Smooth muscle cell (in vitro differentiated cells): ENCODE measurements at regions not wholly inside any gene's neighbourhood (a gene's known extent, or its start where the extent isn't known, plus 50 kb on each side); places are given as distances from the start of the nearest gene placed in this dataset.

Source experiments
- DNase-seq: peaks from one replicate; lab custom pipeline; 2025; ENCODE audit not compliant: unreplicated experiment; lab: John Stamatoyannopoulos, UW
- H2AFZ ChIP-seq: fragments of 200-600 bp; sonication (generic); 2 replicates; pipeline ENCODE4 v1.6.0; 2016; ENCODE audit warnings: antibody characterized with exemption, low read depth, mild to moderate bottlenecking
- H3F3A ChIP-seq: fragments of 200-600 bp; sonication (generic); 2 replicates; pipeline ENCODE4 v1.6.0; 2017; ENCODE audit warnings: antibody characterized with exemption, low read depth
- H3K27ac ChIP-seq: fragments of 200-600 bp; sonication (generic); 2 replicates; pipeline ENCODE4 v1.5.1; 2016; ENCODE audit warnings: low read depth, mild to moderate bottlenecking
- H3K27me3 ChIP-seq: fragments of 200-600 bp; sonication (generic); 2 replicates; pipeline ENCODE4 v1.6.1; 2016; ENCODE audit warnings: low read depth, mild to moderate bottlenecking
- H3K36me3 ChIP-seq: fragments of 200-600 bp; sonication (generic); 2 replicates; pipeline ENCODE4 v1.5.1; 2016; ENCODE audit warnings: low read depth
- H3K4me1 ChIP-seq: fragments of 200-600 bp; sonication (generic); 2 replicates; pipeline ENCODE4 v1.5.1; 2016; ENCODE audit warnings: low read depth
- H3K4me2 ChIP-seq: fragments of 200-600 bp; sonication (generic); 2 replicates; pipeline ENCODE4 v1.6.0; 2016; ENCODE audit warnings: mild to moderate bottlenecking
- H3K4me3 ChIP-seq: fragments of 200-600 bp; sonication (generic); 2 replicates; pipeline ENCODE4 v1.5.1; 2016; ENCODE audit warnings: mild to moderate bottlenecking
- H3K79me2 ChIP-seq: fragments of 200-600 bp; sonication (generic); 2 replicates; pipeline ENCODE4 v1.6.0; 2016; ENCODE audit warnings: low read depth, mild to moderate bottlenecking
- H3K9ac ChIP-seq: fragments of 200-600 bp; sonication (generic); 2 replicates; pipeline ENCODE4 v1.6.0; 2016; ENCODE audit warnings: low read depth
- H3K9me3 ChIP-seq: fragments of 200-600 bp; sonication (generic); replicated peaks from 2 replicates; pipeline ENCODE4 v1.5.1; 2016; ENCODE audit warnings: low read depth
- H4K20me1 ChIP-seq: fragments of 200-600 bp; sonication (generic); 2 replicates; pipeline ENCODE4 v1.6.0; 2016; ENCODE audit warnings: low read depth
- WGBS: methylation state at CpG from one replicate; pipeline ENCODE4 v1.1.7; 2016; ENCODE audit warnings: low lambda C conversion rate; 5-methylcytosine and 5-hydroxymethylcytosine counted together
- TF ChIP-seq, protein P1 (sequence below): fragments of 200-600 bp; sonication (generic); IDR thresholded peaks from 2 replicates; pipeline ENCODE4 v1.5.1; 2017; ENCODE audit warnings: borderline replicate concordance, mild to moderate bottlenecking, antibody characterized with exemption; ENCODE audit not compliant: insufficient read depth, poor library complexity, severe bottlenecking

DNA sequence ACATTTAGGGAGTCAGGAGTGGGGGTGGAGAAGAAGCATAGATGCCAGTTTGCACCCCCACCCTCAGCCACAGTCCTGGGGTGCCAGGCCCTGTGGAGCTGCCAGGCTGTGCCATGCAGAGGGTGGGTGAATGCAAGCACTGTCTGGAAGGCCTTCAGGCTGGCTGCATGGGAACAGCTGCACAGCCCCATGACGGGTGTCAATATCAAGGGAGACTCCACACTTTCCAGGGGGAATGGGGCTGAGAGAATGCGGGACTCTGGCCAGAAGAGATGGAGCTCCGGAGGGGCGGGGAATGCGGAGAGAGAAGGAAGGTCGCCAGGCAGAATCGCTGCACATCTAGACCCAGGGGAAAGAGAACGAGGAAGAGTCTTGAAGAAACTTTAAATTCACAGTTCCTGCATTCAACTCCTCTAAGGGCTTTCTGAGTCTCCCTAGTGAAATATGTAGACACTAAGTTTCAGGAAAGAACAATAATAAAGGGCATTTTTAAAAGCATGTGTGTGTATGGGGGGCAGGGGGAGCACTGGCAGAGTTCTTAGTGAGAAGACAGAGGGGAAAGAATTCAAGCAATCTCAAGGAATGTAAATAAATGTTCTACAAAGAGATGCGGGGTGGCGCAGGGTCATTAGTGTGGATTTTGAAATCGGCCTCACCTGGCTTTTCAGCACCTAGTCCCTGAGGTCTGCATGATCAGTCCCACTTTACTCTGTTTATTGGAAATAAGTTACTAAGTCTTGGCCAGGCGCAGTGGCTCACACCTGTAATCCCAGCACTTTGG, 59.1 kb downstream of the BOD1 start:
- no peak overlapping the region for H3K27ac ChIP-seq
- peaks cover 18% of the 10 kb centered on the region for H3K4me1 ChIP-seq
- H3K4me3 ChIP-seq: no peak overlapping the region
- H3K79me2 ChIP-seq: no peaks in the 10 kb centered on the region
- H3K9ac ChIP-seq: no peak overlapping the region
- no peak for DNase-seq
- H4K20me1 ChIP-seq: no peaks in the 10 kb centered on the region
- no peaks in the 10 kb centered on the region for H3F3A ChIP-seq
- 79% methylated on average over 12 of the region's 12 CpGs for WGBS
- no peak overlapping the region for H2AFZ ChIP-seq
- peaks cover 2% of the 10 kb centered on the region for H3K27me3 ChIP-seq
- H3K4me2 ChIP-seq: no peak overlapping the region
- TF ChIP-seq, protein P1, sequence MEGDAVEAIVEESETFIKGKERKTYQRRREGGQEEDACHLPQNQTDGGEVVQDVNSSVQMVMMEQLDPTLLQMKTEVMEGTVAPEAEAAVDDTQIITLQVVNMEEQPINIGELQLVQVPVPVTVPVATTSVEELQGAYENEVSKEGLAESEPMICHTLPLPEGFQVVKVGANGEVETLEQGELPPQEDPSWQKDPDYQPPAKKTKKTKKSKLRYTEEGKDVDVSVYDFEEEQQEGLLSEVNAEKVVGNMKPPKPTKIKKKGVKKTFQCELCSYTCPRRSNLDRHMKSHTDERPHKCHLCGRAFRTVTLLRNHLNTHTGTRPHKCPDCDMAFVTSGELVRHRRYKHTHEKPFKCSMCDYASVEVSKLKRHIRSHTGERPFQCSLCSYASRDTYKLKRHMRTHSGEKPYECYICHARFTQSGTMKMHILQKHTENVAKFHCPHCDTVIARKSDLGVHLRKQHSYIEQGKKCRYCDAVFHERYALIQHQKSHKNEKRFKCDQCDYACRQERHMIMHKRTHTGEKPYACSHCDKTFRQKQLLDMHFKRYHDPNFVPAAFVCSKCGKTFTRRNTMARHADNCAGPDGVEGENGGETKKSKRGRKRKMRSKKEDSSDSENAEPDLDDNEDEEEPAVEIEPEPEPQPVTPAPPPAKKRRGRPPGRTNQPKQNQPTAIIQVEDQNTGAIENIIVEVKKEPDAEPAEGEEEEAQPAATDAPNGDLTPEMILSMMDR: no peak
- no peaks in the 10 kb centered on the region for H3K36me3 ChIP-seq
- H3K9me3 ChIP-seq: no peaks in the 10 kb centered on the region

DNA sequence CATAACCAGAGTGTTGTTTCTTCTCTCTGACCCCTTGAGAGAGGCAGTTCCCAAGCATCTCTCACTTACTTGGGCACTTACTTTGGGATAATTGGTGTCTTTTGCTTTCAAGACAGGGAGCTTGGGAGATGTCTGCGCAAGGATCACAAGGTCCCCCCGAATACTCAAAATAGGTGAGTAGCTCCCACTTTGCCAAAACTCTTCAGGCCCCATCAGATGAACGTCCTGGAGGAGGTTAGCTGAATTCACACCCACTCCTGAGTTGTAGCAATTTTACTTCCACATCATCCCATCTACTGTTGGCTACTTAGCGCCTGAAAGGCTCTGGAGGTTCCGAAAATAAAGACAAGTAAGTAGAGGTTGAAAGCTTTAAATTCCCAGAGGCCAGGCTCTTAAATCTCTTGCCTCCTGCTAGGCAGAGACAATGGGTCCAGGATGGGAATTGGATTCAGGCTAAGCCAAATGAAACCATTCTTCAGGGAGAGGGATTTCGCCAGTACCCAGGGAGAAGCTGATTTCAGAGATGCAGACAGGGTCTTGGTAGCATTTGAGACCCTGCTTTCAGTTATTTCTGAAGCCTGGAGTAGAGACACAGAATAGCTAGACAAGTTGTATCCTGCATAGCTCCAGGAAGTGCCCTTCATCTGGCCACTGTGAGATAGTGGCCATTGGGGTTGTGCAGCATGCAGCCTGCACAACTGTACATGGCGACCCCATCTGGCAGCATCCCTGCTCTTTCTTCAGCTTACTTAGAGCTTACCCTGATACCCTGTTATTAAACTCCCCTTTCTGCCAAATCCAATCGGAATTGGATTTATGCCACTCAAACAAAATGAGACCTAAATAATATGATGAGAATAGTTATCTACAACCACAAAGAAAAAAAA, 60.1 kb downstream of the BOD1 start:
- H3K27me3 ChIP-seq: peaks cover 4% of the 10 kb centered on the region
- no peak overlapping the region for H2AFZ ChIP-seq
- H3K79me2 ChIP-seq: no peaks in the 10 kb centered on the region
- 79% methylated on average over 8 of the region's 8 CpGs for WGBS
- H3K9ac ChIP-seq: no peak overlapping the region
- no peak for DNase-seq
- H3K4me2 ChIP-seq: no peak overlapping the region
- TF ChIP-seq, protein P1: no peak
- H3F3A ChIP-seq: no peaks in the 10 kb centered on the region
- no peaks in the 10 kb centered on the region for H3K36me3 ChIP-seq
- H3K4me1 ChIP-seq: peaks cover 18% of the 10 kb centered on the region
- H3K27ac ChIP-seq: no peak overlapping the region
- H3K9me3 ChIP-seq: no peaks in the 10 kb centered on the region
- H4K20me1 ChIP-seq: no peaks in the 10 kb centered on the region
- H3K4me3 ChIP-seq: no peak overlapping the region

DNA sequence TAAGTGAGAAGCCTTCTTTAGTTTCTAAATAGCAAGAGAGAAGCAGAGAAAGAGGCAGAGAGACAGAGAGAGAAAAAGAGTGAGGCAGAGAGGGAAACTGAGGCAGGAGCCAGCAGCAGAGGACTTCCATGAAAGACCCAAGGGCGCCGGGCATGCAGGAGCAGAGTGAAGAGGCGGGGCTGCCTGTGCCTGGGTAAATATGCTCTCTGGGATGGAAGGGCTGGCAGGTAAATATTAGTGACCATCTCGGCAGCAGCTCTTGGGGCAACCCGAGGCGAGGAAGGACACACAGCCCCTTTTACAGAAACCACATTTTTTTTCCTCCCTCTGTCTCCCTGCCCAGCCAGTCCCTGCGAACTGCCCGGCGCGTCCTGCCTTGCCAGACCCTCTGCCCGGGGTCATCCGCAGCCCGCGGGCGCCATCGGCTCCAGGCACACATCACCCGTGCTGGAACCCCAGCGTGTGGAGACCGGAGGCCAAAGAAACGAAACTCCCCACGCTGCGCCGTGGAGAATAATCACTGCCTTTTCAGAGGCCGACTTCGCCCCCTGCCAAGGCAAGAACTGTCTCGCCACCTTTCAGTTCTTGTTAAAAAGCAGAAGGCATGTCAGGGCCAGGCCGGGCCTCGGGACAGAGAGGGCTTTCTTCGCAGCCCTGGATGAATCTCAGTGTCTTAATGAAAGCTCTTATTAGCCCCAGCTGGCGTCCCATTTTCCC, 61.3 kb downstream of the BOD1 start:
- Histone ChIP-seq H3F3A (no peaks in the 10 kb centered on the region), H3K9me3 (no peaks in the 10 kb centered on the region), H2AFZ (no peak overlapping the region), H3K27ac (no peak overlapping the region), H3K36me3 (no peaks in the 10 kb centered on the region), H3K4me1 (peaks cover 18% of the 10 kb centered on the region), H4K20me1 (no peaks in the 10 kb centered on the region), H3K79me2 (no peaks in the 10 kb centered on the region), H3K9ac (no peak overlapping the region), H3K4me3 (no peak overlapping the region), H3K4me2 (no peak overlapping the region), H3K27me3 (peaks cover 4% of the 10 kb centered on the region)
- DNase-seq: no peak
- TF ChIP-seq, protein P1: no peak
- WGBS: 95% methylated on average over 30 of the region's 30 CpGs
